WTC11 (cell line): ENCODE measurements at regions not wholly inside any gene's neighbourhood (a gene's known extent, or its start where the extent isn't known, plus 50 kb on each side); places are given as distances from the start of the nearest gene placed in this dataset.
"Not testable (repeated sequence)": the region's sequence is repeated elsewhere in the genome, so short reads cannot be mapped to it uniquely, and the experiment has no call there.

Source experiments
- ATAC-seq: fragments of 200-7000 bp; cut with Tn5 transposase; 2 replicates; pipeline ENCODE4 v1.10.0; 2021; ENCODE audit warnings: mild to moderate bottlenecking, moderate library complexity
- CTCF ChIA-PET: fragments of 300-600 bp; sonication (Branson Sonifier 250); formaldehyde crosslinking; loops from one replicate; lab custom pipeline; 2021; ENCODE audit warnings: antibody characterized with exemption; lab: Charles Lee
- POLR2A ChIA-PET: fragments of 350-600 bp; sonication (Branson Sonifier 250); formaldehyde crosslinking; loops from one replicate; lab custom pipeline; 2021; ENCODE audit warnings: antibody characterized with exemption; lab: Charles Lee
- DNase-seq: peaks from one replicate; pipeline ENCODE4 v3.0.0; 2021; ENCODE audit warnings: low spot score
- H3K27ac Mint-ChIP-seq: 2 replicates; pipeline ENCODE4 v1.8.0; 2021; ENCODE audit warnings: mixed read lengths
- H3K27me3 Mint-ChIP-seq: 2 replicates; pipeline ENCODE4 v1.8.0; 2021; ENCODE audit warnings: low read depth, mild to moderate bottlenecking, moderate library complexity, mixed read lengths
- H3K36me3 Mint-ChIP-seq: 2 replicates; pipeline ENCODE4 v1.8.0; 2021; ENCODE audit warnings: mixed read lengths
- H3K4me1 Mint-ChIP-seq: 2 replicates; pipeline ENCODE4 v1.8.0; 2022; ENCODE audit warnings: mixed read lengths
- H3K4me3 Mint-ChIP-seq: 2 replicates; pipeline ENCODE4 v1.8.0; 2021; ENCODE audit warnings: mild to moderate bottlenecking, moderate library complexity, mixed read lengths
- H3K9me3 Mint-ChIP-seq: 2 replicates; pipeline ENCODE4 v1.8.0; 2021; ENCODE audit warnings: mixed read lengths
- AR ChIP-seq: fragments of 250-450 bp; sonication (Bioruptor Pico); IDR thresholded peaks from 2 replicates; pipeline ENCODE4 v1.9.0; 2021; ENCODE audit warnings: mild to moderate bottlenecking
- ATF1 ChIP-seq: sonication (generic); formaldehyde crosslinking; IDR thresholded peaks from 2 replicates; pipeline ENCODE4 v1.8.1; 2023; ENCODE audit warnings: mild to moderate bottlenecking, moderate library complexity, missing genetic modification reagents
- ATF6 ChIP-seq: sonication (generic); formaldehyde crosslinking; IDR thresholded peaks from 2 replicates; pipeline ENCODE4 v1.8.1; 2023; ENCODE audit warnings: mild to moderate bottlenecking, missing genetic modification reagents
- CBFB ChIP-seq: sonication (generic); formaldehyde crosslinking; IDR thresholded peaks from 2 replicates; pipeline ENCODE4 v1.8.1; 2022; ENCODE audit warnings: mild to moderate bottlenecking, low read depth, missing genetic modification reagents
- CREM ChIP-seq: sonication (generic); formaldehyde crosslinking; IDR thresholded peaks from 2 replicates; pipeline ENCODE4 v1.8.1; 2022; ENCODE audit warnings: mild to moderate bottlenecking, missing genetic modification reagents, moderate library complexity
- E2F1 ChIP-seq: sonication (generic); formaldehyde crosslinking; IDR thresholded peaks from 2 replicates; pipeline ENCODE4 v1.8.0; 2022; ENCODE audit warnings: mild to moderate bottlenecking, missing genetic modification reagents
- E2F4 ChIP-seq: sonication (generic); formaldehyde crosslinking; IDR thresholded peaks from 2 replicates; pipeline ENCODE4 v1.8.1; 2022; ENCODE audit warnings: low read depth, mild to moderate bottlenecking, moderate library complexity, missing genetic modification reagents, borderline replicate concordance
- ELF4 ChIP-seq: sonication (generic); formaldehyde crosslinking; IDR thresholded peaks from 2 replicates; pipeline ENCODE4 v1.8.1; 2022; ENCODE audit warnings: low read depth, mild to moderate bottlenecking, moderate library complexity, missing genetic modification reagents
- ESRRA ChIP-seq: sonication (generic); formaldehyde crosslinking; IDR thresholded peaks from 2 replicates; pipeline ENCODE4 v1.8.1; 2022; ENCODE audit warnings: mild to moderate bottlenecking, missing genetic modification reagents, borderline replicate concordance
- FOXP4 ChIP-seq: sonication (generic); formaldehyde crosslinking; IDR thresholded peaks from 2 replicates; pipeline ENCODE4 v1.8.0; 2022; ENCODE audit warnings: mild to moderate bottlenecking, missing genetic modification reagents
- GABPB1 ChIP-seq: sonication (generic); formaldehyde crosslinking; IDR thresholded peaks from 2 replicates; pipeline ENCODE4 v1.8.1; 2023; ENCODE audit warnings: mild to moderate bottlenecking, missing genetic modification reagents
- GRHL2 ChIP-seq: fragments of 250-450 bp; sonication (Bioruptor Pico); IDR thresholded peaks from 2 replicates; pipeline ENCODE4 v1.8.0; 2022; ENCODE audit warnings: mild to moderate bottlenecking, moderate library complexity; ENCODE audit not compliant: insufficient replicate concordance, severe bottlenecking
- HMGXB4 ChIP-seq: sonication (generic); formaldehyde crosslinking; IDR thresholded peaks from 2 replicates; pipeline ENCODE4 v1.8.1; 2023; ENCODE audit warnings: mild to moderate bottlenecking, moderate library complexity, missing genetic modification reagents
- IRF1 ChIP-seq: sonication (generic); formaldehyde crosslinking; IDR thresholded peaks from 2 replicates; pipeline ENCODE4 v1.8.0; 2023; ENCODE audit warnings: missing genetic modification reagents
- JUN ChIP-seq: sonication (generic); formaldehyde crosslinking; IDR thresholded peaks from 2 replicates; pipeline ENCODE4 v1.8.0; 2023; ENCODE audit warnings: mild to moderate bottlenecking, missing genetic modification reagents
- KAT7 ChIP-seq: sonication (generic); formaldehyde crosslinking; IDR thresholded peaks from 2 replicates; pipeline ENCODE4 v1.8.1; 2023; ENCODE audit warnings: missing genetic modification reagents, mild to moderate bottlenecking, borderline replicate concordance
- NFE2L1 ChIP-seq: sonication (generic); formaldehyde crosslinking; IDR thresholded peaks from 2 replicates; pipeline ENCODE4 v1.8.1; 2023; ENCODE audit warnings: missing genetic modification reagents
- PREB ChIP-seq: sonication (generic); formaldehyde crosslinking; IDR thresholded peaks from 2 replicates; pipeline ENCODE4 v1.8.1; 2022; ENCODE audit warnings: mild to moderate bottlenecking, missing genetic modification reagents, moderate library complexity, borderline replicate concordance
- SOX15 ChIP-seq: fragments of 250-450 bp; sonication (Bioruptor Pico); IDR thresholded peaks from 2 replicates; pipeline ENCODE4 v1.9.0; 2021; ENCODE audit warnings: mild to moderate bottlenecking
- SP1 ChIP-seq: sonication (generic); formaldehyde crosslinking; conservative IDR thresholded peaks from 2 replicates; pipeline ENCODE4 v1.8.1; 2022; ENCODE audit warnings: missing genetic modification reagents
- ZMAT4 ChIP-seq: fragments of 250-450 bp; sonication (Bioruptor Pico); IDR thresholded peaks from 2 replicates; pipeline ENCODE4 v1.9.0; 2021; ENCODE audit warnings: mild to moderate bottlenecking
- ZNF121 ChIP-seq: sonication (generic); formaldehyde crosslinking; IDR thresholded peaks from 2 replicates; pipeline ENCODE4 v1.8.0; 2023; ENCODE audit warnings: missing genetic modification reagents

- TF ChIP-seq AR (no peak), ESRRA (no peak), GABPB1 (no peak), ZMAT4 (no peak), FOXP4 (CRISPR knock-in tag) (no peak), KAT7 (no peak), SP1 (CRISPR knock-in tag) (no peak), ELF4 (no peak), SOX15 (CRISPR knock-in tag) (no peak), ZNF121 (CRISPR knock-in tag) (no peak), HMGXB4 (CRISPR knock-in tag) (no peak), IRF1 (CRISPR knock-in tag) (no peak)
Observed at GRCh38 chr16:6749698-6750097, 582.9 kb upstream of the RBFOX1 start (continued).

- H3K27me3 Mint-ChIP-seq, ATAC-seq, H3K4me3 Mint-ChIP-seq, DNase-seq, CTCF ChIA-PET, H3K4me1 Mint-ChIP-seq, POLR2A ChIA-PET, H3K27ac Mint-ChIP-seq: not testable (repeated sequence)
- Mint-ChIP-seq H3K36me3 (peaks cover 74% of the 10 kb centered on the region), H3K9me3 (peaks cover 84% of the 10 kb centered on the region)
Observed at GRCh38 chr16:6736302-6736701, 596.3 kb upstream of the RBFOX1 start.

- no peak for ATAC-seq
- no peak for DNase-seq
- Mint-ChIP-seq H3K27ac (no peak overlapping the region), H3K4me1 (no peaks in the 10 kb centered on the region), H3K36me3 (peaks cover 77% of the 10 kb centered on the region), H3K4me3 (no peak overlapping the region), H3K9me3 (peaks cover 87% of the 10 kb centered on the region), H3K27me3 (peaks cover 5% of the 10 kb centered on the region)
- CTCF ChIA-PET = no interaction called here
- POLR2A ChIA-PET = no interaction called here
- no peak for TF ChIP-seq ATF1 (CRISPR knock-in tag)
- no peak for TF ChIP-seq CREM (CRISPR knock-in tag)
- no peak for TF ChIP-seq E2F1
- no peak for TF ChIP-seq ATF6
- TF ChIP-seq E2F4 = no peak
- no peak for TF ChIP-seq JUN (CRISPR knock-in tag)
- no peak for TF ChIP-seq PREB (CRISPR knock-in tag)
- no peak for TF ChIP-seq CBFB (CRISPR knock-in tag)
- TF ChIP-seq NFE2L1 (CRISPR knock-in tag) = no peak
- no peak for TF ChIP-seq GRHL2 (CRISPR knock-in tag)
Observed at GRCh38 chr16:6735631-6736030, 597.0 kb upstream of the RBFOX1 start.
